CD14-positive monocyte (primary cell): ENCODE measurements at regions not wholly inside any gene's neighbourhood (a gene's known extent, or its start where the extent isn't known, plus 50 kb on each side); places are given as distances from the start of the nearest gene placed in this dataset.

ENCODE experiments used
- DNase-seq, 3 donors: peaks; one replicate each; pipeline ENCODE4 v3.0.0-alpha.2; 2011 to 2022
- H2AFZ ChIP-seq: 2 replicates; pipeline ENCODE4 v1.6.0; 2012; ENCODE audit warnings: mild to moderate bottlenecking, low read depth, low read length, inconsistent platforms; ENCODE audit not compliant: insufficient read depth, poor library complexity, severe bottlenecking
- H3K27ac ChIP-seq, 2 donors: 1 replicate in 1 of 2; 2 replicates in 1 of 2; pipeline ENCODE4 v1.5.1; 2012 to 2013; ENCODE audit warnings: low read length in 2 of 2, control low read depth in 1 of 2, inconsistent platforms in 1 of 2, low read depth in 1 of 2, mild to moderate bottlenecking in 1 of 2
- H3K27me3 ChIP-seq, 2 donors: one replicate each; pipeline versions ENCODE4 v1.6.0 to v1.6.1; 2011 to 2013; ENCODE audit warnings: low read length in 2 of 2; ENCODE audit not compliant: control insufficient read depth in 2 of 2, insufficient read depth in 2 of 2
- H3K36me3 ChIP-seq, 2 donors: replicated peaks in 1 of 2; 1 replicate in 1 of 2; 2 replicates in 1 of 2; pipeline versions ENCODE4 v1.5.1 to v1.6.1; 2012 to 2013; ENCODE audit warnings: low read length in 2 of 2, control low read depth in 1 of 2, inconsistent platforms in 1 of 2, mild to moderate bottlenecking in 1 of 2; ENCODE audit not compliant: insufficient read depth in 2 of 2, control insufficient read depth in 1 of 2
- H3K4me1 ChIP-seq, 2 donors: 1 replicate in 1 of 2; 2 replicates in 1 of 2; pipeline versions ENCODE4 v1.5.1 to v1.6.1; 2012 to 2013; ENCODE audit warnings: low read length in 2 of 2, control low read depth in 1 of 2, inconsistent platforms in 1 of 2, mild to moderate bottlenecking in 1 of 2, moderate library complexity in 1 of 2; ENCODE audit not compliant: insufficient read depth in 2 of 2, control insufficient read depth in 1 of 2
- H3K4me2 ChIP-seq: replicated peaks from 2 replicates; pipeline ENCODE3; 2012; ENCODE audit warnings: low read length, moderate library complexity, mild to moderate bottlenecking; ENCODE audit not compliant: poor library complexity, severe bottlenecking; ENCODE audit errors: extremely low read depth
- H3K4me3 ChIP-seq, 3 experiments: fragments of 200-600 bp in 1 of 3; sonication (generic) in 1 of 3; replicated peaks in 1 of 3; 1 replicate in 2 of 3; 2 replicates in 1 of 3; pipeline ENCODE4 v1.5.1; 2011 to 2013; ENCODE audit warnings: low read length in 3 of 3, mild to moderate bottlenecking in 3 of 3, control low read depth in 2 of 3, low read depth in 2 of 3, inconsistent platforms in 1 of 3, moderate library complexity in 1 of 3
- H3K79me2 ChIP-seq: 2 replicates; pipeline ENCODE4 v1.6.0; 2012; ENCODE audit warnings: mild to moderate bottlenecking, control low read depth, inconsistent platforms, low read length, moderate library complexity; ENCODE audit not compliant: insufficient read depth
- H3K9ac ChIP-seq: 2 replicates; pipeline ENCODE4 v1.6.0; 2017; ENCODE audit warnings: low read length, mild to moderate bottlenecking; ENCODE audit not compliant: insufficient read depth, poor library complexity, severe bottlenecking
- H3K9me3 ChIP-seq, 2 donors: replicated peaks in 1 of 2; 1 replicate in 1 of 2; 2 replicates in 1 of 2; pipeline versions ENCODE4 v1.5.1 to v1.6.1; 2012 to 2013; ENCODE audit warnings: low read length in 2 of 2, control low read depth in 1 of 2; ENCODE audit not compliant: control insufficient read depth in 1 of 2, insufficient read depth in 1 of 2
- H4K20me1 ChIP-seq: 2 replicates; pipeline ENCODE4 v1.6.0; 2012; ENCODE audit warnings: mild to moderate bottlenecking, low read length, control low read depth, moderate library complexity; ENCODE audit not compliant: insufficient read depth
- H3K27ac Mint-ChIP-seq, 7 donors: one replicate each; pipeline ENCODE4 v1.8.0; 2020; ENCODE audit warnings: mild to moderate bottlenecking in 7 of 7, mixed read lengths in 7 of 7, moderate library complexity in 6 of 7, inconsistent platforms in 2 of 7
- H3K27me3 Mint-ChIP-seq, 3 donors: one replicate each; pipeline ENCODE4 v1.8.0; 2021 to 2022; ENCODE audit warnings: low read depth in 3 of 3, mild to moderate bottlenecking in 3 of 3, mixed read lengths in 3 of 3, moderate library complexity in 3 of 3, inconsistent platforms in 1 of 3
- H3K36me3 Mint-ChIP-seq, 2 donors: one replicate each; pipeline ENCODE4 v1.8.0; 2020; ENCODE audit warnings: mixed read lengths in 2 of 2, inconsistent platforms in 1 of 2, mild to moderate bottlenecking in 1 of 2
- H3K4me1 Mint-ChIP-seq: one replicate; pipeline ENCODE4 v1.8.0; 2020; ENCODE audit warnings: mild to moderate bottlenecking, mixed read lengths
- H3K4me3 Mint-ChIP-seq, 2 donors: one replicate each; pipeline ENCODE4 v1.8.0; 2020; ENCODE audit warnings: mild to moderate bottlenecking in 2 of 2, mixed read lengths in 2 of 2, moderate library complexity in 1 of 2
- H3K9me3 Mint-ChIP-seq, 7 donors: one replicate each; pipeline ENCODE4 v1.8.0; 2020 to 2022; ENCODE audit warnings: mixed read lengths in 7 of 7, mild to moderate bottlenecking in 6 of 7, moderate library complexity in 6 of 7, inconsistent platforms in 2 of 7
- WGBS: methylation state at CpG from one replicate; pipeline ENCODE4 v1.1.5; 2013; ENCODE audit warnings: missing lambda C conversion rate; ENCODE audit not compliant: insufficient coverage; 5-methylcytosine and 5-hydroxymethylcytosine counted together
- intact Hi-C, 2 donors: fragments of 100-400 bp; cut with micrococcal nuclease; formaldehyde crosslinking; loops; one replicate each; pipeline versions ENCODE4 v1.15.0 to v1.15.1; 2023
- TF ChIP-seq, protein P1 (sequence below): fragments of 200-600 bp; IDR thresholded peaks from one replicate; pipeline ENCODE4 v1.8.0; 2022; ENCODE audit warnings: antibody characterized with exemption, mild to moderate bottlenecking

DNA sequence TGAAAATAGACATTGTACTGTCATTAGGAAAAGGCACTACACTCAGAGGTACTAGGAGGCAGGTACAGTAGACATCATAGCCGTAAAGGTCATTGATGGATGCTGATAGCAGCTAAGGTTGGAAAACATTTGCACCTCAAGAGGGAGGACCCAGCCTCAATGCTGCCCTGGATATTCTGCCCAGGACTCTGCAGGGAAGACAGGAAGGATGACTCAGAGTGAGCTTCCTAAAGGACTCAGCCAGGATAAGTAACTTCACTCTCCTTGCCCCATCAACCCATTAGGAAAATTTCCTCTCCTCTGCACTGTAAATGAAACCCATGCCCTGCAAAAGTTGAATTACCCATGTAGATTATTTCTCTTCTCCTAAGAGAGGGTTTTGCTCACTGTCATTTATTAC is 617.9 kb upstream of the MKI67 start:
- Mint-ChIP-seq H3K27ac (no peak overlapping the region), H3K4me3 (no peak overlapping the region), H3K4me1 (no peaks in the 10 kb centered on the region), H3K9me3 (peaks cover 0 to 2% (median 0%) of the 10 kb centered on the region in 7 donors), H3K27me3 (peaks cover 1 to 14% (median 7%) of the 10 kb centered on the region in 3 donors), H3K36me3 (no peaks in the 10 kb centered on the region)
- H3K27ac ChIP-seq = no peak overlapping the region
- H3K9ac ChIP-seq = no peak overlapping the region
- H3K4me1 ChIP-seq = no peaks in the 10 kb centered on the region
- no peaks in the 10 kb centered on the region for H3K79me2 ChIP-seq
- H3K36me3 ChIP-seq = no peaks in the 10 kb centered on the region
- TF ChIP-seq, protein P1, sequence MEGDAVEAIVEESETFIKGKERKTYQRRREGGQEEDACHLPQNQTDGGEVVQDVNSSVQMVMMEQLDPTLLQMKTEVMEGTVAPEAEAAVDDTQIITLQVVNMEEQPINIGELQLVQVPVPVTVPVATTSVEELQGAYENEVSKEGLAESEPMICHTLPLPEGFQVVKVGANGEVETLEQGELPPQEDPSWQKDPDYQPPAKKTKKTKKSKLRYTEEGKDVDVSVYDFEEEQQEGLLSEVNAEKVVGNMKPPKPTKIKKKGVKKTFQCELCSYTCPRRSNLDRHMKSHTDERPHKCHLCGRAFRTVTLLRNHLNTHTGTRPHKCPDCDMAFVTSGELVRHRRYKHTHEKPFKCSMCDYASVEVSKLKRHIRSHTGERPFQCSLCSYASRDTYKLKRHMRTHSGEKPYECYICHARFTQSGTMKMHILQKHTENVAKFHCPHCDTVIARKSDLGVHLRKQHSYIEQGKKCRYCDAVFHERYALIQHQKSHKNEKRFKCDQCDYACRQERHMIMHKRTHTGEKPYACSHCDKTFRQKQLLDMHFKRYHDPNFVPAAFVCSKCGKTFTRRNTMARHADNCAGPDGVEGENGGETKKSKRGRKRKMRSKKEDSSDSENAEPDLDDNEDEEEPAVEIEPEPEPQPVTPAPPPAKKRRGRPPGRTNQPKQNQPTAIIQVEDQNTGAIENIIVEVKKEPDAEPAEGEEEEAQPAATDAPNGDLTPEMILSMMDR = no peak
- no peak for DNase-seq
- no peaks in the 10 kb centered on the region for H3K27me3 ChIP-seq
- no peak overlapping the region for H3K4me3 ChIP-seq
- intact Hi-C loops = no loop called here
- H2AFZ ChIP-seq = no peak overlapping the region
- no peaks in the 10 kb centered on the region for H3K9me3 ChIP-seq
- H4K20me1 ChIP-seq = no peaks in the 10 kb centered on the region
- 82% methylated on average over 1 of the region's 1 CpG for WGBS
- no peak overlapping the region for H3K4me2 ChIP-seq

DNA sequence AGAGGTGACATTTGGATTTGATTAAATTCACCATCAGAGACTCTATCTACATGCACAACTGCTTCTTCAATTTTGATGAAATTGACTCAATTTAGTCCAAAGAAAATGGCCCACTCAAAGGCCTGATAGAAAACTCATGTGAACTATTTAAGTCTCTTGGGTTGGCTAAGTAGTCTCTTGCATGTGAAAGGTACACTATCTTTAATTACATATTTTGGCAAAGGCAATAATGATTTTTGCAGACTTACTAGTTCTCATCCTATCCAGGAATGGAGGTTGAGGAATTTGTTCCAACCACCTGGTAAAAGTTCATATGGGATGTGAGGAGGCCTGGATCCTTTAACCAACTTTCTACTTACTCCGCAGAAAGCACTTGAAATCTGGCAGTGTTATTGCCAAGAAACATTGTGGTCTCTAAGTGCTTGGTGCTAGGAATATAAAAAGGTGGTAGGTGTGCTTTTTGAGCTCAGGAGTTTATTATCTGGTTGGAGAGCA is 618.6 kb upstream of the MKI67 start:
- Histone ChIP-seq H3K27me3 (no peaks in the 10 kb centered on the region), H2AFZ (no peak overlapping the region), H3K79me2 (no peaks in the 10 kb centered on the region), H3K4me2 (no peak overlapping the region), H3K9ac (no peak overlapping the region), H3K36me3 (no peaks in the 10 kb centered on the region), H3K9me3 (no peaks in the 10 kb centered on the region), H3K4me3 (no peak overlapping the region), H3K27ac (no peak overlapping the region), H4K20me1 (no peaks in the 10 kb centered on the region), H3K4me1 (no peaks in the 10 kb centered on the region)
- intact Hi-C loops = no loop called here
- peaks cover 0 to 2% (median 0%) of the 10 kb centered on the region in 7 donors for H3K9me3 Mint-ChIP-seq
- H3K27ac Mint-ChIP-seq = no peak overlapping the region
- no CpG with 5 or more reads among the region's 1 CpG for WGBS
- H3K36me3 Mint-ChIP-seq = no peaks in the 10 kb centered on the region
- no peak for DNase-seq
- peaks cover 1 to 10% (median 5%) of the 10 kb centered on the region in 3 donors for H3K27me3 Mint-ChIP-seq
- H3K4me1 Mint-ChIP-seq = no peaks in the 10 kb centered on the region
- TF ChIP-seq, protein P1 = no peak
- no peak overlapping the region for H3K4me3 Mint-ChIP-seq
